HL-60 (cell line): ENCODE measurements at regions not wholly inside any gene's neighbourhood (a gene's known extent, or its start where the extent isn't known, plus 50 kb on each side); places are given as distances from the start of the nearest gene placed in this dataset.

Experiments
- DNase-seq, 2 experiments: peaks; one replicate each; pipeline ENCODE4 v3.0.0-alpha.2; 2010 to 2020; ENCODE audit warnings: low read depth in 1 of 2, low spot score in 1 of 2
- H3K27ac ChIP-seq: fragments of 250-450 bp; sonication (Bioruptor Pico); replicated peaks from 2 replicates; pipeline ENCODE4 v1.5.1; 2020; ENCODE audit warnings: mild to moderate bottlenecking, moderate library complexity
- H3K27me3 ChIP-seq: fragments of 250-450 bp; sonication (Bioruptor Pico); 2 replicates; pipeline ENCODE4 v1.5.1; 2021; ENCODE audit warnings: mild to moderate bottlenecking, moderate library complexity; ENCODE audit not compliant: insufficient read depth, poor library complexity, severe bottlenecking
- H3K4me3 ChIP-seq: replicated peaks from 2 replicates; pipeline ENCODE4 v1.5.1; 2011; ENCODE audit warnings: mild to moderate bottlenecking, control low read depth, low read length; ENCODE audit not compliant: insufficient read depth
- CTCF ChIP-seq: IDR thresholded peaks from one replicate; pipeline ENCODE4 v1.5.1; 2011; ENCODE audit warnings: low read length, control low read depth, inconsistent platforms; ENCODE audit not compliant: insufficient read depth
- GABPA ChIP-seq: IDR thresholded peaks from 2 replicates; pipeline ENCODE4 v1.6.1; 2012; ENCODE audit warnings: low read depth
- POLR2AphosphoS5 ChIP-seq: IDR thresholded peaks from 2 replicates; pipeline ENCODE4 v1.6.1; 2012; ENCODE audit warnings: low read depth
- REST ChIP-seq: IDR thresholded peaks from 2 replicates; pipeline ENCODE4 v1.6.1; 2012; ENCODE audit warnings: low read depth; ENCODE audit not compliant: insufficient replicate concordance
- SPI1 ChIP-seq: IDR thresholded peaks from 2 replicates; pipeline ENCODE4 v1.6.1; 2012; ENCODE audit warnings: low read depth, mild to moderate bottlenecking, borderline replicate concordance

GRCh38 chr4:163795885-163796284 lies 301.4 kb downstream of the TMA16 start:
- Histone ChIP-seq H3K4me3 (no peak overlapping the region), H3K27me3 (no peaks in the 10 kb centered on the region), H3K27ac (no peak overlapping the region)
- TF ChIP-seq CTCF: no peak
- TF ChIP-seq REST: no peak
- no peak for TF ChIP-seq SPI1
- TF ChIP-seq POLR2AphosphoS5: no peak
- no peak for TF ChIP-seq GABPA
- DNase-seq: no peak

DNA sequence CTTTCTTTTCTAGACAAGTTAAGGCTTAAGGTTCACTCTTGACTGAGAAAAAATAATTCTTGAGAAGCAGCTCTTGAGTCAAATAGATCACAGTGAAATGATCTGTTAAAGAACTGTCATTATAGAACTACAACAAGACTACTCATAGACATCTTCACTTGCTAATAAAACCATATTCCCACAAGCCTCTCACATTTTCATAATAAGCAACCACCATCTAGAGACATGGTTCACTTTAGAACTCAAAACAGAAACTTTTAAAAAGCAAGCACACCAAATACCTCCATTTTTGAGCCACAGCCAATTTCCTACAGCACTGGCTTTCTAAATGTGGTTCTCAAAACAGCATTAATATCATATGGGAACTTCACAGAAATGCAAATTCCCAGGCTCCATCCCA lies 309.5 kb downstream of the TMA16 start:
- no peak for DNase-seq

DNA sequence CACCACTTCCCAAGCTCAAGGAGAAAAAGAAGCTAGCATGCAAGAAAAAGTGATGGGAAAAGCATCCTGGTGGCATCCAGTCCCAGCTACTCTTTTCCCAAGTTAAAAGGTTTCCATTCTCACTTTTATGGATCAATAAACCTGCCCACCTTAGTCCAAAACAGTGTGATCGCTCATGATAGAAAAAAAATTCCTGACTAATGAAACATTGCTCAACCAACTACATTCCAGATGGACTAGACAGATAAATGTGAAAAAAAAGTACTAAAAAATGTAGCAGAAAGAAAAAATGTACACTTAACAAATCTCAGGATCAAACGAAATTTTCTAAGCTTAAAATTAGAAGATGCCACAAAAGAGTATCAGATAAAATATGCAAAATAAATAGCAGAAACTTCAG lies 312.2 kb downstream of the TMA16 start:
- H3K27me3 ChIP-seq: no peaks in the 10 kb centered on the region
- TF ChIP-seq POLR2AphosphoS5: no peak
- DNase-seq: no peak
- no peak overlapping the region for H3K4me3 ChIP-seq
- no peak overlapping the region for H3K27ac ChIP-seq

More for the DNA sequence above, 309.5 kb downstream of the TMA16 start:
- TF ChIP-seq POLR2AphosphoS5: no peak
- no peak for TF ChIP-seq SPI1
- no peak for TF ChIP-seq REST
- no peak for TF ChIP-seq GABPA
- TF ChIP-seq CTCF: no peak
- Histone ChIP-seq H3K27me3 (no peaks in the 10 kb centered on the region), H3K27ac (no peak overlapping the region), H3K4me3 (no peak overlapping the region)

- no peak overlapping the region for H3K4me3 ChIP-seq
- TF ChIP-seq GABPA: no peak
- no peak for TF ChIP-seq REST
- no peak for TF ChIP-seq SPI1
- no peak for TF ChIP-seq POLR2AphosphoS5
- TF ChIP-seq CTCF: no peak
- DNase-seq: no peak
- H3K27ac ChIP-seq: no peak overlapping the region
- H3K27me3 ChIP-seq: no peaks in the 10 kb centered on the region
Measured at GRCh38 chr4:163808011-163808410, 313.5 kb downstream of the TMA16 start.
